GM21526 (cell line): ENCODE measurements at regions not wholly inside any gene's neighbourhood (a gene's known extent, or its start where the extent isn't known, plus 50 kb on each side); places are given as distances from the start of the nearest gene placed in this dataset.

Experiments
- ATAC-seq: cut with Tn5 transposase; IDR thresholded peaks from one replicate; pipeline ENCODE4 v1.9.1; 2021; ENCODE audit warnings: moderate library complexity; ENCODE audit not compliant: unreplicated experiment, low FRiP score

- no peak for ATAC-seq
Observed at GRCh38 chr3:84439476-84439875, 519.3 kb upstream of the CADM2 start.

- no peak for ATAC-seq
Observed at GRCh38 chr3:84440291-84440690, 518.5 kb upstream of the CADM2 start.

GRCh38 chr3:84442533-84442932 is 516.3 kb upstream of the CADM2 start:
- ATAC-seq, result no peak

- no peak for ATAC-seq
Observed at GRCh38 chr3:84444726-84445521, 513.9 kb upstream of the CADM2 start.

GRCh38 chr3:84487296-84487695 is 471.5 kb upstream of the CADM2 start:
- no peak for ATAC-seq

- ATAC-seq, result no peak
Observed at GRCh38 chr3:84504761-84505160, 454.0 kb upstream of the CADM2 start.

GRCh38 chr3:84510007-84510406 is 448.8 kb upstream of the CADM2 start:
- ATAC-seq, result no peak

GRCh38 chr3:84522893-84523292 is 435.9 kb upstream of the CADM2 start:
- ATAC-seq, result no peak

- ATAC-seq, result no peak
Observed at GRCh38 chr3:84536916-84537315, 421.9 kb upstream of the CADM2 start.

- no peak for ATAC-seq
Observed at GRCh38 chr3:84538597-84538996, 420.2 kb upstream of the CADM2 start.

- ATAC-seq, result no peak
Observed at GRCh38 chr3:84547207-84547606, 411.6 kb upstream of the CADM2 start.

- ATAC-seq, result peak; percentile 78
Observed at GRCh38 chr3:84547971-84548970, 410.5 kb upstream of the CADM2 start.

- no peak for ATAC-seq
Observed at GRCh38 chr3:84555629-84556028, 403.2 kb upstream of the CADM2 start.

GRCh38 chr3:84566256-84566655 is 392.5 kb upstream of the CADM2 start:
- ATAC-seq, result no peak

GRCh38 chr3:84567796-84568195 is 391.0 kb upstream of the CADM2 start:
- ATAC-seq, result no peak

GRCh38 chr3:84573962-84574361 is 384.8 kb upstream of the CADM2 start:
- ATAC-seq, result no peak

- ATAC-seq, result no peak
Observed at GRCh38 chr3:84586427-84586826, 372.4 kb upstream of the CADM2 start.

GRCh38 chr3:84600703-84601225 is 358.0 kb upstream of the CADM2 start:
- ATAC-seq, result no peak

- ATAC-seq, result no peak
Observed at GRCh38 chr3:84601303-84601702, 357.5 kb upstream of the CADM2 start.

GRCh38 chr3:84621823-84622222 is 337.0 kb upstream of the CADM2 start:
- ATAC-seq, result no peak

GRCh38 chr3:84634668-84635067 is 324.1 kb upstream of the CADM2 start:
- no peak for ATAC-seq
